K562 (cell line): ENCODE measurements at regions not wholly inside any gene's neighbourhood (a gene's known extent, or its start where the extent isn't known, plus 50 kb on each side); places are given as distances from the start of the nearest gene placed in this dataset.

Source experiments
- ATF4 ChIP-seq: fragments of 450-650 bp; formaldehyde crosslinking; IDR thresholded peaks from 2 replicates; pipeline ENCODE4 v1.4.0; 2022; ENCODE audit warnings: mild to moderate bottlenecking, moderate library complexity
- CEBPB ChIP-seq: fragments of 450-650 bp; IDR thresholded peaks from 2 replicates; pipeline ENCODE4 v1.6.1; 2016; ENCODE audit warnings: missing genetic modification characterization, missing compliant biosample characterization
- DPF2 ChIP-seq: fragments of 450-650 bp; IDR thresholded peaks from 2 replicates; pipeline ENCODE4 v1.6.1; 2016
- EZH2 ChIP-seq: IDR thresholded peaks from 2 replicates; pipeline ENCODE4 v1.6.1; 2012; ENCODE audit warnings: low read depth, mild to moderate bottlenecking, inconsistent platforms, low read length, borderline replicate concordance
- TGIF2 ChIP-seq: sonication (generic); formaldehyde crosslinking; IDR thresholded peaks from 2 replicates; pipeline ENCODE4 v1.8.1; 2022; ENCODE audit warnings: mild to moderate bottlenecking, missing genetic modification reagents, moderate library complexity
- TF ChIP-seq, protein P1 (sequence below), 3 experiments: IDR thresholded peaks in 2 of 3; conservative IDR thresholded peaks in 1 of 3; 2 replicates each; pipeline ENCODE4 v1.5.1; 2011 to 2012; ENCODE audit warnings: low read length in 3 of 3, mild to moderate bottlenecking in 3 of 3, control low read depth in 2 of 3, improper control_type of control experiment in 1 of 3, inconsistent platforms in 1 of 3, low read depth in 1 of 3, mixed read lengths in 1 of 3, moderate library complexity in 1 of 3; ENCODE audit not compliant: insufficient read depth in 2 of 3
- TF ChIP-seq, protein P2 (sequence below): sonication (generic); formaldehyde crosslinking; IDR thresholded peaks from 2 replicates; pipeline ENCODE4 v1.8.0; 2022; ENCODE audit warnings: mild to moderate bottlenecking, missing genetic modification reagents

DNA sequence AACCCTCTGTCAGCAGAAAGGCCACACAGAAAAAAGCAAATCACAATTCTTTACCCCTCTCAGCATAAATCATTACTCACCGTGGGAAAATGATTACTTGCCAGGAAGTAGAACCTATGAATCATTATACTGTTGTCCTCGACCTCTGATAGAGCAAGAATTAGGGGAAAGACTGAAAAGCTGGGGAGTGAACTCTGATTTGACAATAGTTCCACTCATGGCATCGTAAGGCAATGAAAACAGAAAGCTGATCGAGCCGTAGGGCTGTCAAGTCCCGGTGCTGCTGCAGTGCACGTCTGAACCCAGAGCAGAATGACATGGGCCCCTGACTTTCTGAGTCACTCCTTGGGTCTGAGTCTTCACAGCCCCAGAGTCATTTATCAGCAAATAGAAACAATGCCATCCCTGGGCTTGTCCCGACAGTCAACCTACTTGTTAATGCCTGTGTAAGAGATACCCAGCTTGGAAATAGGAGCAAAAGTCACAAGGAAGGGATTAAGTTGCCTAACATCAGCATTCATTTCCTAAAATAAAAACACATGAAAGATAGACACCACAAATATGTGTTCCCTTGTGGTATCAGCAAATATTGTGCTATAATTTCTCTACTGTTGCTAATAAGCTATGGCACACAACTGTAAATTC, 224.8 kb upstream of the MARCKS start:
- TF ChIP-seq, protein P1, sequence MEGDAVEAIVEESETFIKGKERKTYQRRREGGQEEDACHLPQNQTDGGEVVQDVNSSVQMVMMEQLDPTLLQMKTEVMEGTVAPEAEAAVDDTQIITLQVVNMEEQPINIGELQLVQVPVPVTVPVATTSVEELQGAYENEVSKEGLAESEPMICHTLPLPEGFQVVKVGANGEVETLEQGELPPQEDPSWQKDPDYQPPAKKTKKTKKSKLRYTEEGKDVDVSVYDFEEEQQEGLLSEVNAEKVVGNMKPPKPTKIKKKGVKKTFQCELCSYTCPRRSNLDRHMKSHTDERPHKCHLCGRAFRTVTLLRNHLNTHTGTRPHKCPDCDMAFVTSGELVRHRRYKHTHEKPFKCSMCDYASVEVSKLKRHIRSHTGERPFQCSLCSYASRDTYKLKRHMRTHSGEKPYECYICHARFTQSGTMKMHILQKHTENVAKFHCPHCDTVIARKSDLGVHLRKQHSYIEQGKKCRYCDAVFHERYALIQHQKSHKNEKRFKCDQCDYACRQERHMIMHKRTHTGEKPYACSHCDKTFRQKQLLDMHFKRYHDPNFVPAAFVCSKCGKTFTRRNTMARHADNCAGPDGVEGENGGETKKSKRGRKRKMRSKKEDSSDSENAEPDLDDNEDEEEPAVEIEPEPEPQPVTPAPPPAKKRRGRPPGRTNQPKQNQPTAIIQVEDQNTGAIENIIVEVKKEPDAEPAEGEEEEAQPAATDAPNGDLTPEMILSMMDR (IDR thresholded peaks at IDR 0.05 in 2 of 3, conservative IDR thresholded peaks at IDR 0.05 in 1 of 3; ENCODE audit: insufficient read depth in 2 of 3, low read depth in 1 of 3, low read length in 3 of 3) = no peak
- TF ChIP-seq EZH2 = no peak
- TF ChIP-seq ATF4 (CRISPR knock-in tag) = no peak
- TF ChIP-seq TGIF2 (CRISPR knock-in tag) = no peak
- TF ChIP-seq DPF2 = no peak
- TF ChIP-seq, protein P2, sequence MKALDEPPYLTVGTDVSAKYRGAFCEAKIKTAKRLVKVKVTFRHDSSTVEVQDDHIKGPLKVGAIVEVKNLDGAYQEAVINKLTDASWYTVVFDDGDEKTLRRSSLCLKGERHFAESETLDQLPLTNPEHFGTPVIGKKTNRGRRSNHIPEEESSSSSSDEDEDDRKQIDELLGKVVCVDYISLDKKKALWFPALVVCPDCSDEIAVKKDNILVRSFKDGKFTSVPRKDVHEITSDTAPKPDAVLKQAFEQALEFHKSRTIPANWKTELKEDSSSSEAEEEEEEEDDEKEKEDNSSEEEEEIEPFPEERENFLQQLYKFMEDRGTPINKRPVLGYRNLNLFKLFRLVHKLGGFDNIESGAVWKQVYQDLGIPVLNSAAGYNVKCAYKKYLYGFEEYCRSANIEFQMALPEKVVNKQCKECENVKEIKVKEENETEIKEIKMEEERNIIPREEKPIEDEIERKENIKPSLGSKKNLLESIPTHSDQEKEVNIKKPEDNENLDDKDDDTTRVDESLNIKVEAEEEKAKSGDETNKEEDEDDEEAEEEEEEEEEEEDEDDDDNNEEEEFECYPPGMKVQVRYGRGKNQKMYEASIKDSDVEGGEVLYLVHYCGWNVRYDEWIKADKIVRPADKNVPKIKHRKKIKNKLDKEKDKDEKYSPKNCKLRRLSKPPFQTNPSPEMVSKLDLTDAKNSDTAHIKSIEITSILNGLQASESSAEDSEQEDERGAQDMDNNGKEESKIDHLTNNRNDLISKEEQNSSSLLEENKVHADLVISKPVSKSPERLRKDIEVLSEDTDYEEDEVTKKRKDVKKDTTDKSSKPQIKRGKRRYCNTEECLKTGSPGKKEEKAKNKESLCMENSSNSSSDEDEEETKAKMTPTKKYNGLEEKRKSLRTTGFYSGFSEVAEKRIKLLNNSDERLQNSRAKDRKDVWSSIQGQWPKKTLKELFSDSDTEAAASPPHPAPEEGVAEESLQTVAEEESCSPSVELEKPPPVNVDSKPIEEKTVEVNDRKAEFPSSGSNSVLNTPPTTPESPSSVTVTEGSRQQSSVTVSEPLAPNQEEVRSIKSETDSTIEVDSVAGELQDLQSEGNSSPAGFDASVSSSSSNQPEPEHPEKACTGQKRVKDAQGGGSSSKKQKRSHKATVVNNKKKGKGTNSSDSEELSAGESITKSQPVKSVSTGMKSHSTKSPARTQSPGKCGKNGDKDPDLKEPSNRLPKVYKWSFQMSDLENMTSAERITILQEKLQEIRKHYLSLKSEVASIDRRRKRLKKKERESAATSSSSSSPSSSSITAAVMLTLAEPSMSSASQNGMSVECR (CRISPR knock-in tag) = no peak
- TF ChIP-seq CEBPB (tag) = no peak
